Activated naive CD8-positive, alpha-beta T cell treated with anti-CD3 and anti-CD28 coated beads, Interleukin-2, amount 10 ng/mL, durations not matched to agents 7 days and 5 days (primary cell): ENCODE measurements at regions not wholly inside any gene's neighbourhood (a gene's known extent, or its start where the extent isn't known, plus 50 kb on each side); places are given as distances from the start of the nearest gene placed in this dataset.

Source experiments
- ATAC-seq: fragments of 150-1000 bp; cut with Tn5 transposase; one replicate; pipeline ENCODE4 v1.10.0; 2021; ENCODE audit warnings: low read depth, moderate library complexity
- POLR2A ChIA-PET: fragments of 350-600 bp; sonication (Branson Sonifier 250); formaldehyde crosslinking; loops from one replicate; lab custom pipeline; 2021; ENCODE audit warnings: antibody characterized with exemption; lab: Charles Lee
- DNase-seq: peaks from one replicate; pipeline ENCODE4 v3.0.0; 2021
- H3K27ac Mint-ChIP-seq: one replicate; pipeline ENCODE4 v1.8.0; 2022; ENCODE audit warnings: mild to moderate bottlenecking, mixed read lengths
- H3K27me3 Mint-ChIP-seq: one replicate; pipeline ENCODE4 v1.8.0; 2022; ENCODE audit warnings: mild to moderate bottlenecking, moderate library complexity, mixed read lengths
- H3K36me3 Mint-ChIP-seq: one replicate; pipeline ENCODE4 v1.8.0; 2021; ENCODE audit warnings: mild to moderate bottlenecking, mixed read lengths
- H3K4me1 Mint-ChIP-seq: one replicate; pipeline ENCODE4 v1.8.0; 2021; ENCODE audit warnings: mixed read lengths
- H3K4me3 Mint-ChIP-seq: one replicate; pipeline ENCODE4 v1.8.0; 2022; ENCODE audit warnings: mild to moderate bottlenecking, moderate library complexity, mixed read lengths
- H3K9me3 Mint-ChIP-seq: one replicate; pipeline ENCODE4 v1.8.0; 2021; ENCODE audit warnings: mixed read lengths

- Mint-ChIP-seq H3K4me3 (no peak overlapping the region), H3K27ac (no peak overlapping the region), H3K27me3 (peaks cover 11% of the 10 kb centered on the region), H3K9me3 (no peaks in the 10 kb centered on the region), H3K36me3 (no peaks in the 10 kb centered on the region), H3K4me1 (no peaks in the 10 kb centered on the region)
- DNase-seq: no peak
- POLR2A ChIA-PET: no interaction called here
- ATAC-seq: no peak
These were observed 139.9 kb upstream of the GLI2 start for GRCh38 chr2:120595739-120596138.

- Mint-ChIP-seq H3K4me3 (no peak overlapping the region), H3K36me3 (no peaks in the 10 kb centered on the region), H3K27ac (no peak overlapping the region), H3K9me3 (no peaks in the 10 kb centered on the region), H3K27me3 (peaks cover 9% of the 10 kb centered on the region), H3K4me1 (no peaks in the 10 kb centered on the region)
- POLR2A ChIA-PET: no interaction called here
- ATAC-seq (no peak), DNase-seq (no peak)
These were observed 139.4 kb upstream of the GLI2 start for GRCh38 chr2:120596191-120596811.

GRCh38 chr2:120596990-120597594 is 138.6 kb upstream of the GLI2 start:
- Mint-ChIP-seq H3K4me3 (no peak overlapping the region), H3K36me3 (no peaks in the 10 kb centered on the region), H3K27ac (no peak overlapping the region), H3K9me3 (no peaks in the 10 kb centered on the region), H3K4me1 (no peaks in the 10 kb centered on the region), H3K27me3 (peaks cover 2% of the 10 kb centered on the region)
- DNase-seq (no peak), ATAC-seq (no peak)
- POLR2A ChIA-PET: no interaction called here

- H3K27ac Mint-ChIP-seq: no peak overlapping the region
- no peaks in the 10 kb centered on the region for H3K27me3 Mint-ChIP-seq
- ATAC-seq (no peak), DNase-seq (no peak)
- no peak overlapping the region for H3K4me3 Mint-ChIP-seq
- POLR2A ChIA-PET: no interaction called here
- H3K4me1 Mint-ChIP-seq: no peaks in the 10 kb centered on the region
- H3K9me3 Mint-ChIP-seq: no peaks in the 10 kb centered on the region
- H3K36me3 Mint-ChIP-seq: no peaks in the 10 kb centered on the region
These were observed 138.0 kb upstream of the GLI2 start for GRCh38 chr2:120597595-120598193.

- Mint-ChIP-seq H3K36me3 (no peaks in the 10 kb centered on the region), H3K27ac (no peak overlapping the region), H3K27me3 (no peaks in the 10 kb centered on the region), H3K4me3 (no peak overlapping the region), H3K4me1 (no peaks in the 10 kb centered on the region), H3K9me3 (no peaks in the 10 kb centered on the region)
- POLR2A ChIA-PET: no interaction called here
- DNase-seq (no peak), ATAC-seq (no peak)
These were observed 137.3 kb upstream of the GLI2 start for GRCh38 chr2:120598416-120598815.

- no peak for ATAC-seq
- Mint-ChIP-seq H3K4me3 (no peak overlapping the region), H3K27ac (no peak overlapping the region), H3K4me1 (no peaks in the 10 kb centered on the region), H3K27me3 (no peaks in the 10 kb centered on the region), H3K9me3 (no peaks in the 10 kb centered on the region), H3K36me3 (no peaks in the 10 kb centered on the region)
- POLR2A ChIA-PET: no interaction called here
- no peak for DNase-seq
These were observed 136.6 kb upstream of the GLI2 start for GRCh38 chr2:120599072-120599471.

- Mint-ChIP-seq H3K27me3 (no peaks in the 10 kb centered on the region), H3K36me3 (no peaks in the 10 kb centered on the region), H3K9me3 (no peaks in the 10 kb centered on the region), H3K27ac (no peak overlapping the region), H3K4me1 (no peaks in the 10 kb centered on the region), H3K4me3 (no peak overlapping the region)
- POLR2A ChIA-PET: no interaction called here
- DNase-seq: no peak
- no peak for ATAC-seq
These were observed 136.0 kb upstream of the GLI2 start for GRCh38 chr2:120599656-120600055.

- DNase-seq (no peak), ATAC-seq (no peak)
- Mint-ChIP-seq H3K4me1 (peaks cover under 1% of the 10 kb centered on the region), H3K9me3 (no peaks in the 10 kb centered on the region), H3K4me3 (no peak overlapping the region), H3K36me3 (no peaks in the 10 kb centered on the region), H3K27me3 (no peaks in the 10 kb centered on the region), H3K27ac (no peak overlapping the region)
- POLR2A ChIA-PET: no interaction called here
These were observed 135.3 kb upstream of the GLI2 start for GRCh38 chr2:120600335-120600734.

GRCh38 chr2:120600786-120601185 is 134.9 kb upstream of the GLI2 start:
- POLR2A ChIA-PET: no interaction called here
- Mint-ChIP-seq H3K36me3 (no peaks in the 10 kb centered on the region), H3K9me3 (no peaks in the 10 kb centered on the region), H3K27ac (no peak overlapping the region), H3K27me3 (peaks cover 2% of the 10 kb centered on the region), H3K4me3 (no peak overlapping the region), H3K4me1 (peaks cover 3% of the 10 kb centered on the region)
- ATAC-seq (no peak), DNase-seq (no peak)

GRCh38 chr2:120601566-120601965 is 134.1 kb upstream of the GLI2 start:
- no peak overlapping the region for H3K4me3 Mint-ChIP-seq
- POLR2A ChIA-PET: no interaction called here
- H3K27ac Mint-ChIP-seq: no peak overlapping the region
- H3K27me3 Mint-ChIP-seq: peaks cover 4% of the 10 kb centered on the region
- DNase-seq (no peak), ATAC-seq (no peak)
- peaks cover 3% of the 10 kb centered on the region for H3K4me1 Mint-ChIP-seq
- H3K36me3 Mint-ChIP-seq: no peaks in the 10 kb centered on the region
- no peaks in the 10 kb centered on the region for H3K9me3 Mint-ChIP-seq

GRCh38 chr2:120602251-120602650 is 133.4 kb upstream of the GLI2 start:
- ATAC-seq (no peak), DNase-seq (no peak)
- Mint-ChIP-seq H3K27ac (no peak overlapping the region), H3K27me3 (peaks cover 4% of the 10 kb centered on the region), H3K36me3 (no peaks in the 10 kb centered on the region), H3K4me1 (peaks cover 3% of the 10 kb centered on the region), H3K9me3 (no peaks in the 10 kb centered on the region), H3K4me3 (no peak overlapping the region)
- POLR2A ChIA-PET: no interaction called here

GRCh38 chr2:120604767-120605166 is 130.9 kb upstream of the GLI2 start:
- Mint-ChIP-seq H3K4me1 (peaks cover 3% of the 10 kb centered on the region), H3K36me3 (no peaks in the 10 kb centered on the region), H3K4me3 (no peak overlapping the region), H3K9me3 (no peaks in the 10 kb centered on the region), H3K27ac (no peak overlapping the region), H3K27me3 (peaks cover 4% of the 10 kb centered on the region)
- POLR2A ChIA-PET: no interaction called here
- DNase-seq: no peak
- no peak for ATAC-seq

GRCh38 chr2:120605231-120605935 is 130.3 kb upstream of the GLI2 start:
- POLR2A ChIA-PET: no interaction called here
- no peak for ATAC-seq
- H3K27ac Mint-ChIP-seq: no peak overlapping the region

GRCh38 chr2:120606280-120606679 is 129.4 kb upstream of the GLI2 start:
- peaks cover 3% of the 10 kb centered on the region for H3K4me1 Mint-ChIP-seq
- H3K27ac Mint-ChIP-seq: no peak overlapping the region
- H3K4me3 Mint-ChIP-seq: no peak overlapping the region
- H3K36me3 Mint-ChIP-seq: no peaks in the 10 kb centered on the region
- DNase-seq: no peak
- no peaks in the 10 kb centered on the region for H3K9me3 Mint-ChIP-seq
- POLR2A ChIA-PET: no interaction called here
- ATAC-seq: no peak
- H3K27me3 Mint-ChIP-seq: peaks cover 4% of the 10 kb centered on the region

More at GRCh38 chr2:120605231-120605935, 130.3 kb upstream of the GLI2 start:
- Mint-ChIP-seq H3K27me3 (peaks cover 4% of the 10 kb centered on the region), H3K4me3 (no peak overlapping the region), H3K9me3 (no peaks in the 10 kb centered on the region), H3K36me3 (no peaks in the 10 kb centered on the region), H3K4me1 (peaks cover 3% of the 10 kb centered on the region)
- DNase-seq: no peak
